Gastrocnemius medialis (tissue), 4 donors: ENCODE measurements at regions not wholly inside any gene's neighbourhood (a gene's known extent, or its start where the extent isn't known, plus 50 kb on each side); places are given as distances from the start of the nearest gene placed in this dataset.

Experiments
- CTCF ChIP-seq, 5 experiments: fragments of 450-650 bp in 3 of 5; fragments of 200-600 bp in 2 of 5; sonication (generic) in 2 of 5; IDR thresholded peaks in 4 of 5; conservative IDR thresholded peaks in 1 of 5; 1 replicate in 4 of 5; 2 replicates in 1 of 5; pipeline ENCODE4 v1.5.1; 2016 to 2019; ENCODE audit warnings: antibody characterized with exemption in 5 of 5, mild to moderate bottlenecking in 3 of 5, moderate library complexity in 3 of 5
- POLR2A ChIP-seq, 2 donors: fragments of 450-650 bp; IDR thresholded peaks; one replicate each; pipeline ENCODE4 v1.6.1; 2017; ENCODE audit warnings: antibody characterized with exemption in 2 of 2, mild to moderate bottlenecking in 2 of 2, moderate library complexity in 2 of 2

- TF ChIP-seq CTCF (IDR thresholded peaks at IDR 0.05 in 4 of 5, conservative IDR thresholded peaks at IDR 0.05 in 1 of 5) (no peak), POLR2A (IDR thresholded peaks at IDR 0.05) (no peak)
These were observed 337.5 kb downstream of the SEC14L1 start for GRCh38 chr17:77478281-77478680.
